PC-9 (cell line): ENCODE measurements at regions not wholly inside any gene's neighbourhood (a gene's known extent, or its start where the extent isn't known, plus 50 kb on each side); places are given as distances from the start of the nearest gene placed in this dataset.

Source experiments
- CTCF ChIP-seq: fragments of 200-600 bp; sonication (generic); conservative IDR thresholded peaks from 2 replicates; pipeline ENCODE4 v1.6.1; 2017; ENCODE audit warnings: mixed run types, antibody characterized with exemption, mild to moderate bottlenecking, moderate library complexity
- EZH2 ChIP-seq: fragments of 200-600 bp; sonication (generic); IDR thresholded peaks from 2 replicates; pipeline ENCODE4 v1.8.0; 2017; ENCODE audit warnings: antibody characterized with exemption, low read depth

- TF ChIP-seq CTCF = no peak
- TF ChIP-seq EZH2 = no peak
Measured at GRCh38 chr2:239564587-239564986, 163.8 kb upstream of the HDAC4 start.
